ENCODE measurements at regions not wholly inside any gene's neighbourhood (a gene's known extent, or its start where the extent isn't known, plus 50 kb on each side); places are given as distances from the start of the nearest gene placed in this dataset.

DNA sequence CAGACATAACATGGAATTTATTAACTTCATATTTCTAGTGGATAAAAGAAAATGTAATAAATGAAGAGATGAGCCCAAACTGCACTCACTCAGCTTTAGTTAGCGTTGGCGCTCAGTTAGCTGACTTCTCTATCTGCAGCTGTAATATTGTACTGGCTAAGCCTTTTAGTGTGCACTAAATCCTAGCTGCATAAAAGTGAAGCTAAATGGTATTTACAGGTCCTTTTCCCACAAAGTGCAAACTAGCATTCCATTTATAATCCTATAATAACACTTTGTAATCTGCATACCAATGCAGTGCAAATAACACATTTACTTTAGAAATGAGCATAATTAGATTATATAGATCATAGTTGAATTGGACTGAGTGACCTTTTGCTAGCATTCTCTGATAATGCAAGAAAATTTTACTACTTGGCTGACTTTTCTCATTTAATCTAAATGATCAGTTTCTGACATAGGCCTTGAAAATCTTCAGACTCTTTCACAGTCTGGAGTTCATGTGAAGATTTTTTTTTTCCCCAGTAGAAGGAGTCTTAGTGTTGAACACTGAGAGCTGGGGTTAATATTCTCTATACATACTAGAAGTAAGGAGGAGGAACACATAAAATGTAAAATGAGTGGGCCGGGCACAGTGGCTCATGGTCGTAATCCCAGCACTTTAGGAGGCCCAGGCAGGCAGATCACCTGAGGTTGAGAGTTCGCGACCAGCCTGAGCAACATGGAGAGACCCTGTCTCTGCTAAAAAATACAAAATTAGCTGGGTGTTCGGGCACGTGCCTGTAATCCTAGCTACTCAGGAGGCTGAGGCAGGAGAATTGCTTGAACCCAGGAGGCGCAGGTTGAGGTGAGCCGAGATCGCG, 1426.4 kb downstream of the PCDH9 start:
- no peak for ATAC-seq
- Histone ChIP-seq H3K9me3 (no peaks in the 10 kb centered on the region), H3K36me3 (ENCODE audit: insufficient read depth in 1 of 2, low read depth in 1 of 2) (no peaks in the 10 kb centered on the region), H3K4me3 (no peak overlapping the region), H3K4me1 (no peaks in the 10 kb centered on the region), H3K27ac (no peak overlapping the region), H3K27me3 (ENCODE audit: insufficient read depth in 3 of 3, low read length in 2 of 3) (no peaks in the 10 kb centered on the region)
- TF ChIP-seq, protein P1, sequence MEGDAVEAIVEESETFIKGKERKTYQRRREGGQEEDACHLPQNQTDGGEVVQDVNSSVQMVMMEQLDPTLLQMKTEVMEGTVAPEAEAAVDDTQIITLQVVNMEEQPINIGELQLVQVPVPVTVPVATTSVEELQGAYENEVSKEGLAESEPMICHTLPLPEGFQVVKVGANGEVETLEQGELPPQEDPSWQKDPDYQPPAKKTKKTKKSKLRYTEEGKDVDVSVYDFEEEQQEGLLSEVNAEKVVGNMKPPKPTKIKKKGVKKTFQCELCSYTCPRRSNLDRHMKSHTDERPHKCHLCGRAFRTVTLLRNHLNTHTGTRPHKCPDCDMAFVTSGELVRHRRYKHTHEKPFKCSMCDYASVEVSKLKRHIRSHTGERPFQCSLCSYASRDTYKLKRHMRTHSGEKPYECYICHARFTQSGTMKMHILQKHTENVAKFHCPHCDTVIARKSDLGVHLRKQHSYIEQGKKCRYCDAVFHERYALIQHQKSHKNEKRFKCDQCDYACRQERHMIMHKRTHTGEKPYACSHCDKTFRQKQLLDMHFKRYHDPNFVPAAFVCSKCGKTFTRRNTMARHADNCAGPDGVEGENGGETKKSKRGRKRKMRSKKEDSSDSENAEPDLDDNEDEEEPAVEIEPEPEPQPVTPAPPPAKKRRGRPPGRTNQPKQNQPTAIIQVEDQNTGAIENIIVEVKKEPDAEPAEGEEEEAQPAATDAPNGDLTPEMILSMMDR (IDR thresholded peaks at IDR 0.05), result no peak
- DNase-seq, result no peak
- 81 to 88% (median 83%) methylated on average over 12 of the region's 12 CpGs for WGBS, 3 donors
- intact Hi-C loops (cut with DNase I), result no loop called here

DNA sequence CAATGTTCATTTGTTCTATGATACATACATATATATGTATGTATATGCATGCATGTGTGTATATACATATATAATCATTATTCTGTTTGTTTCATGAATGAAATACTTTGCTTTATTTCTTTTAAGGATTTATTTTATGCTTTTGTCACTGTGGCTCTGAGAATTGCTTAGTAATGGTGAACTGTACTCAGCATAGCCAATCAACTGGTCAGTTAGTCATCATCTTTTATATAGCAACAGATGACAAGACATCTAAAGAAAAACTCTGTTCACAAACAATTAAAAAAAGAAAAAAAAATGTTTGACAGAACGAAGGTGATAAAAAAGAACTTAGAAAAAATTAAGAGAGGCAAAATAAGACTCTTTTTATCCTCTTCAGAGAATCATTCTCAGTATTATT, 1440.3 kb downstream of the PCDH9 start:
- Histone ChIP-seq H3K27ac (no peak overlapping the region), H3K36me3 (ENCODE audit: insufficient read depth in 1 of 2, low read depth in 1 of 2) (no peaks in the 10 kb centered on the region), H3K4me3 (no peak overlapping the region), H3K9me3 (no peaks in the 10 kb centered on the region), H3K4me1 (no peaks in the 10 kb centered on the region), H3K27me3 (ENCODE audit: insufficient read depth in 3 of 3, low read length in 2 of 3) (no peaks in the 10 kb centered on the region)
- TF ChIP-seq, protein P1 (IDR thresholded peaks at IDR 0.05), result no peak
- no peak for ATAC-seq
- 2 to 74% (median 31%) methylated on average over 1 of the region's 1 CpG for WGBS, 3 donors
- DNase-seq, result no peak
- intact Hi-C loops (cut with DNase I), result no loop called here

DNA sequence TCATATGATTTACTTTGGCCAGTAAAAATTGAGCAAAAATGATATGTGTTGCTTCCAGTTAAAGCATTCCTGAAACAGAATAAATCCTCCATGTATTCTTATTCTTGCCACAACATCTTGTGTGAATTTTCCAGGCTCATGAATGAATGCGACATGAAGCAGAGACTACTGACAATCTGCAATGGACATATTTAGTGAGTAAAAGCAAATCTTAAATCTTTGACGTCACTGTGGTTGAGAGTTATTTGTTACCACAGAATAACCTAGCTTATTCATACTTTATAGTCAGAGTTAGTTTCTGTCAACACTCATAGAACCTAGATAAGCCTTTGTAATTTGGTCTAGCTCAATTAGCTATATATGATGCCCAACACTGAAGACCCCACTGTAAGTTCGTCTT, 1443.1 kb downstream of the PCDH9 start:
- intact Hi-C loops (cut with DNase I), result no loop called here
- TF ChIP-seq, protein P1 (IDR thresholded peaks at IDR 0.05), result no peak
- Histone ChIP-seq H3K4me1 (no peaks in the 10 kb centered on the region), H3K27me3 (ENCODE audit: insufficient read depth in 3 of 3, low read length in 2 of 3) (no peaks in the 10 kb centered on the region), H3K36me3 (ENCODE audit: insufficient read depth in 1 of 2, low read depth in 1 of 2) (no peaks in the 10 kb centered on the region), H3K9me3 (no peaks in the 10 kb centered on the region), H3K4me3 (no peak overlapping the region), H3K27ac (no peak overlapping the region)
- ATAC-seq (no peak), DNase-seq (no peak)
- 89 to 93% (median 93%) methylated on average over 3 of the region's 3 CpGs for WGBS, 3 donors

DNA sequence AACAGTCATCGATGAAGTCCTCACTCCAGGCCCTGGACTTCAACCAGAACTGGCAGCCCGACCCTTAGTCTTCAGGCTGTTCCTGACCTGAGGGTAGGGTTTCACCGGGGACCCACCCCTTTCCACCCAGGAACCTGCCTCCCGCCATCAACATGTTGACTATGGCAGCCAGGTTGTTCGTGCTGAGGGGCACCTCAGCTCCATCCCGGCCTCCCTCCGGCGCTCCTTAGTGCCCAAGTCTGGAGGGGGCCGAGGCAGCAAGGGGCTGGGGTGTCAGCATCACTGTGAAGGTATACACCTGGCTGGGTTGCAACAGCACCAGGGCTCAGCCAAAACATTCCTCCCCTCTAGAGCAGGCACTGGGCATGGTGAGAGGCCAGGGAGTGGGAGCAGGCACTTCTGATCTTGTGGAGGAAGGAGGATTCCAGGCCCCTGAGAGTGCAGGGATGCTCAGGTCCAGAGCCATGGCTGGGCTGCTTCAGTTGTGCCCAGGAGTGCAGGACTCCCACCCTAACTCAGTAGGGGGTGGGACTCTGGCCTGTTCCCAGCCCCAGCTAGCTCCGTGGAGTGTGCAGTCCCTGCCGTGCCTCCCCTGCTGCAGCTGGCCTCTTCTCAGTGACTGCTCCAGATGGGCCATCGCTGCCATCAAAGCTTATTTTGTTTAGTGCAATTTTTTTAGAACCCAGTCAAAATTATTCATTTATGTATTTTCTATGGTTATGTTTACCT, 1445.9 kb downstream of the PCDH9 start:
- TF ChIP-seq, protein P1 (IDR thresholded peaks at IDR 0.05), result no peak
- intact Hi-C loops (cut with DNase I), result no loop called here
- DNase-seq (peak in 1 of 2 donors; percentile 29), ATAC-seq (no peak)
- H3K9me3 ChIP-seq, result no peaks in the 10 kb centered on the region
- H3K4me3 ChIP-seq, result no peak overlapping the region
- no peaks in the 10 kb centered on the region for H3K36me3 ChIP-seq (ENCODE audit: insufficient read depth in 1 of 2, low read depth in 1 of 2)
- H3K27ac ChIP-seq, result no peak overlapping the region
- no peaks in the 10 kb centered on the region for H3K27me3 ChIP-seq (ENCODE audit: insufficient read depth in 3 of 3, low read length in 2 of 3)
- 74 to 80% (median 80%) methylated on average over 11 to 12 of the region's 12 CpGs for WGBS, 3 donors
- H3K4me1 ChIP-seq, result no peaks in the 10 kb centered on the region

Measured in psoas muscle (tissue), 7 donors.